SJCRH30 (cell line): ENCODE measurements at regions not wholly inside any gene's neighbourhood (a gene's known extent, or its start where the extent isn't known, plus 50 kb on each side); places are given as distances from the start of the nearest gene placed in this dataset.

Experiments used
- DNase-seq, 2 experiments: peaks; one replicate each; pipeline ENCODE4 v3.0.0-alpha.2; 2015 to 2020
- H3K27ac ChIP-seq: fragments of 250-450 bp; sonication (Bioruptor Pico); 2 replicates; pipeline ENCODE4 v1.5.1; 2020; ENCODE audit warnings: mild to moderate bottlenecking, moderate library complexity
- H3K27me3 ChIP-seq: fragments of 250-450 bp; sonication (Bioruptor Pico); 2 replicates; pipeline ENCODE4 v1.5.1; 2020; ENCODE audit warnings: mild to moderate bottlenecking, moderate library complexity
- H3K36me3 ChIP-seq: fragments of 250-450 bp; sonication (Bioruptor Pico); 2 replicates; pipeline ENCODE4 v1.5.1; 2020; ENCODE audit warnings: mild to moderate bottlenecking, moderate library complexity
- H3K4me1 ChIP-seq: fragments of 250-450 bp; sonication (Bioruptor Pico); 2 replicates; pipeline ENCODE4 v1.5.1; 2020; ENCODE audit warnings: mild to moderate bottlenecking, moderate library complexity
- H3K4me3 ChIP-seq: fragments of 250-450 bp; sonication (Bioruptor Pico); 2 replicates; pipeline ENCODE4 v1.5.1; 2020; ENCODE audit warnings: mild to moderate bottlenecking, moderate library complexity
- H3K9me3 ChIP-seq: fragments of 250-450 bp; sonication (Bioruptor Pico); replicated peaks from 2 replicates; pipeline ENCODE4 v1.5.1; 2020; ENCODE audit warnings: mild to moderate bottlenecking, moderate library complexity

DNA sequence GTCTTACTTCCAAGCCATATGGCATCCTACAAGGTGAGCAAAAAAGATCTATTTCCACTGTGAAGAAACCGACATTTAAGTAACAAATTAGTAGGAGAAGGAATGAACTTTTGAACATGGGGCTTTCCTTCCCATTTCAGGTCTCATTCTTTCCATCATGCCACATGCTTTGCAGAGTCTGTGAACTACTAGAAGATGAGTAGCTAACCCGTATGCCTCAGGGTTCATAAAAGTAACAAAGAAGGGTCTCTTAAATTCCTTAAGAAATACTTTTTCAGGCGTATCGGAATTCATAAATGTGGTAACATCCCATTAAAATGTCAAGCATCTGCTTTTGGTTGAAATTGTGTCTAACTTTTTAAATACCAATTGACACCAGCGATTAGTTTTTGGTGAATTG, 81.3 kb upstream of the TNS3 start:
- Histone ChIP-seq H3K36me3 (no peaks in the 10 kb centered on the region), H3K27me3 (no peaks in the 10 kb centered on the region), H3K27ac (no peak overlapping the region), H3K9me3 (no peaks in the 10 kb centered on the region), H3K4me3 (no peak overlapping the region), H3K4me1 (no peaks in the 10 kb centered on the region)
- DNase-seq = no peak

DNA sequence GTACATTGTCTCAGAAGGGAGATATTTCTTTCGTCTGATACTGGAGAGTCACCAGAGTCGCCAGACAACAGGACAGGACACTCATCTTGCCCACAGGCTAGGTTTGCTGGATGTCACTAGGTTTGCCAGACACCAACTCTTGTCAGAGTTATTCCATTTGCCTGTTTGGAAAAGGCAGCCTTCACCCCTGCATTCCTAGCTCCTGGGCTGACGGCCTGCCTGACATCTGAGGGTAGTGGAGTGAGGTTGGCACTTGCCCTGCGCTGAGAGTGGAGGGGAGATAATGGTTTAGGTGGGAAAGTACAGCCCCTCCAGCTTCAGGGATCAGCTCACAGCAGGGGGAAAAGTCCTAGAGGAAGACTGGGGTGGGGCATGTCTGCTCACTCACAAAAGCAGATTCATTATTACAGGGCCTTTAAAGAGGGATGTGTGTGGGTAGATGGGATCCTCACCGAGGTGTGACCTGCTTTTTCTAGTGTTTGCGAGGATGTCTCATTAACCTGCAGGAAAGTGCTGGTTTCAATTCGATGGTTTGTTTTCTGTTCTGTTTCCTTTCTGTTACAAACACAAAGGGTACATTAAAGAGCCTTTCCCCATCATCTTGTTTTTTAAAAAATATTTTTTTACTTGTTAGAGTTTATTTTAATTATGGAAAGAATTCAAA, 79.3 kb upstream of the TNS3 start:
- Histone ChIP-seq H3K4me3 (no peak overlapping the region), H3K9me3 (no peaks in the 10 kb centered on the region), H3K4me1 (no peaks in the 10 kb centered on the region), H3K36me3 (no peaks in the 10 kb centered on the region), H3K27ac (no peak overlapping the region), H3K27me3 (no peaks in the 10 kb centered on the region)
- DNase-seq = no peak

DNA sequence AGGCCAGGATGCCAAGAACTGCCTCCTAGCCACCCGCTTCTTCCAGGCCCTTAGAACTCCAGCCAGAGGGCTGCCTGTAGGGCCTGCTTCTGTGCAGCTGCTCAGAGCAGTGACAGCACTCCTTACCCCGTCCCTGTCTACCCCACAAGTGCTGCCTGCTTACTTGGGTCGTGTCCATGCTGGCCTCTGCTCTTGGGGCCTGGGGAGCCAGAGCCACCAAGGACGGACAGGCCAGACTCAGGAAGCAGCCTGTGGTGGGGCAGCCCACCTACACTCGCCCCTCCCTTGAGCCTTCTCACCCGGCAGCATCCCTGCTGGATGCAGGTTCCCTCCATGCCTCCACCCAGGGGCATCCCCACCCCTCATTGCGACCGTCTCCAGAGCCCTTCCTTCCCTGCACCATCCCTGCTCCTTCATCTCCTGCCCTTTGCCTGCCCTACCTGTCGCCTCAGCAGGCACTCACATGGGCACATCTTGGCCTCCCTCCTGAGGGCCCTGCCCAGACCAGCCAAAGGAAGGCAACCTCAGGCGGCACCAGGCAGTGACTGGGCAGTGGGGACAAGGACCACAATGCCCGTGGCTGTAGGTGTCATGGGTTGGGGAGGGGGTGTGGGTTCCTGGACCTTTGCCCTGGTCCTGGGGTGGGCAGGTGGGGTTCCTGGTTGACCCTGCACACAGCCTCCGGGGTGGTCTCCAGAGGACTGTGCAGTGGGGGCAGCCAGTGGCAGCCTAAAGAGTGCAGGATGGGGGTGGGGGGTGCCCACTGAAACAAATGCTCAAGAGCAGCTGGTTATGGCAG, 78.0 kb upstream of the TNS3 start:
- no peak for DNase-seq
- Histone ChIP-seq H3K36me3 (no peaks in the 10 kb centered on the region), H3K4me3 (no peak overlapping the region), H3K9me3 (no peaks in the 10 kb centered on the region), H3K4me1 (no peaks in the 10 kb centered on the region), H3K27ac (no peak overlapping the region), H3K27me3 (no peaks in the 10 kb centered on the region)

DNA sequence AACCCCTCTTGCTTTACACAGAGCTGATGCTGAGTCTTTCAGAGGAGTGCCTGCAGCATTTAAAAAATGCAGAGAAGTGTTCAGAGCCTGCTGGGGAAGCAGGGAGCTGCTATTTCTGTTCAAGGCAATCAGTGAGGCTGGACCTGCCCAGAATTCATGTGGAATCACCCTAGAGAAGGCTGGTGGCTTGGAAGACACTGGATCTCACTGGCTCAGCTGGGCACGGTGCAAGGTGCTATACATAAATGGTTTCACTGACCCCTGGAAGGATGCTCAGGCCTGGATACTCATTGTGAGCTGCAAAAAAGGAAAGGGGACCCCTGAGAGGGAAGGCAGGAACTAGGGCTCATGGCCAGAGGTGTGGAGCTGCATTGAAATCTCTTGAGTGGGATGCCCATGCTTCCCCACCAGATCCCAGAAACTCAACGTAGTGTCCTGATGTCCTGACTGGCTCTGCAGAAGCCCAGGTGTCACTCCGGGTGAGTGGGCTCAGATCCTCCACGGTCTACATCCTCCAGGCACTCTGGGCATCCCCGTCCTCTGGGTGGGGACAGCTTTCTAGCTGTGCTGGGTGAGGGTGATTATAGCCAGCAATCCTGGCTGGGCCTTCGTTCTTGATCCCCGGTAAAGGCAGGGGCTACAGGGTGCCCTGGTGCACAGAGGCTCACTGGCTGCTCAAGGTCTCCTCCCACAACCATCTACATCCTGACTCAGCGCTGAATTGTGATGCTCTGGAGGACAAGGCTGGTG, 77.2 kb upstream of the TNS3 start:
- H3K36me3 ChIP-seq = no peaks in the 10 kb centered on the region

DNA sequence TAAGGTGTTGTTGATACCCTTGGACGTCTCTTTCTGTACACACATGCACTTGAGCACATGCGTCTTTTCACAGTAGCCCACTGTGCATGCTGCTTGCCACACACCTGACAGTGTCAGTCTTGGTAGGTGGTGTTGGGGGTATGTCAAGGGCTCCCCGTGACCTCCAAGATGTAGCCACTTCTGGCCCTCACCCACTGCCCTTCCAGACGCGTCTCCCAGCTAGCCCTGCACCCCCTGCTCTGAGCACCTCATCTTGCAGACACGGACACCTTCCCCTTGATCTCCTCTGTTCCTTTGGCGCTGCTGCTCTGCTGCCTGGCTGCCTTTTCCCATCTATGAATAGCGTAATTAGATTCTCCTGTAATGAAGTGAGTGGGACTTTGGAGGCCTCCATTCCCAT, 75.2 kb upstream of the TNS3 start:
- Histone ChIP-seq H3K27ac (no peak overlapping the region), H3K27me3 (no peaks in the 10 kb centered on the region), H3K9me3 (no peaks in the 10 kb centered on the region), H3K36me3 (no peaks in the 10 kb centered on the region), H3K4me1 (no peaks in the 10 kb centered on the region), H3K4me3 (no peak overlapping the region)
- no peak for DNase-seq

More for the DNA sequence above, 77.2 kb upstream of the TNS3 start:
- Histone ChIP-seq H3K4me1 (no peaks in the 10 kb centered on the region), H3K4me3 (no peak overlapping the region), H3K27me3 (no peaks in the 10 kb centered on the region), H3K9me3 (no peaks in the 10 kb centered on the region), H3K27ac (no peak overlapping the region)
- no peak for DNase-seq

DNA sequence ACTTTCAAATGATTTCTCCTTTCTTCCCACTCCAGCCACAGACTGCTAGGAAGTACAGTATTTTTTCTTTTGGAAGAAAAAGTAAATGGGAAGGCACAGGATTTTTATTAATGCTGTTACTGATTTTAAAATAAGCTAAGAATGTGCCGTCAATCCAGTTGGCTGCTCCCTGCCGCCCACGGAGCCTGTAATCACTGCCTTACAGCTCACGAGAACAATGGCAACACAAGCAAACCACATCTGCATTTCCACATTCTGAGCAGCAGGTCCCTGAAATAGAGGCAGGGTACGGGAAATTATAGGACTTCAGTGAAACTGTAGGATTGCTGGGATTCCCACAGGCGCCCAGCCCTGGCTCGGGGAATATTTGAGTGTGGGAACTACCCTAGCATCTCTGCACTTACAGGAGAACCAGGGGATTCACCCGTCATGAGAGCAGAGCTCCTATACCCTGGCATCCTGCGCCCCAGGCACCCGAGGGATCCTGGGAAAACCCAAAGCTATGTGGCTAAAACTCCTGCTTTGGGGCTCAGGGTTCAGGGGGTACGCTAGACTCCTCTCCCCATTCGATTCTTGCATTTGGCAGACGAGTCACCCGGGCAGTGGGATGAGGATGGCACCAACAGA, 72.9 kb upstream of the TNS3 start:
- H3K27ac ChIP-seq = no peak overlapping the region
- no peak for DNase-seq

DNA sequence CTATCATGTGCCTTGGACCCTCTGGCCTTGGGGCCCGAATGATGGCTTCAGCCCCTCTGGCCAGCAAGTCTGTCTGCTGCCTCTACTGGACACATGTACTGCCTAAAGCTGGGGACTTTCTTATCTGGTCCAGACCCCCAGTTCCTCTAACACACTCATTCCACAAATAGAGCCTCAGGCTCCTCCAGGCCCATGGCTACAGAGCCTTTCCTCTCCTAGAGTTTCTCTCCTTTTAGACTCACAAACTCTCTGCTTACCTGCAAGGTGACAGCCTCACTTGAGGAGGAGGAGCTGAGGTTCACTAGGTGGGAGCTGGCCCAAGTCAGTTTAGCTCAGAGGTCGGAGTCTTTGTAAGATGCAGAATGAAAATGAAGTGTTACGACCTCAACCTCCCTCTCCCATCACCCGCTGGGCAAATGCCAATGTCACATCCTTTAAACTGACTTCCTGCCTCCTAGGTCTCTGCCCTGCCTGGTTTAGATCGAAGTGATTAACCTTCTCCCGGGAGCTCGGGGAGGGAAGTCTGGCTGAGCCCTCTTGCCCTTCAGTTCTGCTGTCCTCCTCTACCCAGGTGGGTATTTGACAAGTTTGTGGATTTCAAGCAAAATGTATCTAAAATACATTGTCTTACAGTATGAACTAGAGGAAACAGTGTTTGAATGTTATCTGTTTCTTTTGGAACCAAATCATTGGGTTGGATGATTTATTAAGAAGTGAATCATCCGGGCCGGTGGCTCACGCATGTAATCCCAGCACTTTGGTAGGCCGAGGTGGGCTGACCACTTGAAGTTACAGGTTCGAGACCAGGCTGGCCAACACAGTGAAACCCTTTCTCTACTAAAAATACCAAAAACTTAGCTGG, 71.9 kb upstream of the TNS3 start:
- no peaks in the 10 kb centered on the region for H3K9me3 ChIP-seq
- no peak for DNase-seq
- H3K4me3 ChIP-seq = no peak overlapping the region
- H3K36me3 ChIP-seq = no peaks in the 10 kb centered on the region
- H3K4me1 ChIP-seq = peaks cover 11% of the 10 kb centered on the region; the same call in 1 of the 2 replicates
- H3K27ac ChIP-seq = no peak overlapping the region
- no peaks in the 10 kb centered on the region for H3K27me3 ChIP-seq

More for the DNA sequence above, 72.9 kb upstream of the TNS3 start:
- no peaks in the 10 kb centered on the region for H3K9me3 ChIP-seq
- H3K4me3 ChIP-seq = no peak overlapping the region
- H3K27me3 ChIP-seq = no peaks in the 10 kb centered on the region
- peaks cover 11% of the 10 kb centered on the region; the same call in 1 of the 2 replicates for H3K4me1 ChIP-seq
- no peaks in the 10 kb centered on the region for H3K36me3 ChIP-seq

DNA sequence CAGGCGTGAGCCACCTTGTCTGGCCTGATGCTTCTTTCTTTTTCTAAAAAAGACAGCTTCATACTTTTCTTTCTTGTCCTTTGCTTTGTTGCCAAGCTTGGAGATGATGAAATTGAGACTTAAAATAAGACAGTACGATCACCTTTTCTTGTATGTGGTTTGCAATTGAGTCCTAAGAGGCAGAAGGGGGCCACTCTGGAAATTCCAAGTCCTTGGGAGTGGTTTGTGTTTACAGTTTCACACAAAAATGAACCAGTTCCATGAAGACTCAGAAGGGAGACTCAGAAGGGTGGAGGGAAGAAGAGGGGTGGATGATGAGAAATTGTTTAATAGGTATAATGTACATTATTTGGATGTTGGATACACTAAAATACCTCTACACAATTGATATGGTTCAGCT, 70.7 kb upstream of the TNS3 start:
- Histone ChIP-seq H3K4me3 (no peak overlapping the region), H3K9me3 (no peaks in the 10 kb centered on the region), H3K36me3 (no peaks in the 10 kb centered on the region), H3K27ac (no peak overlapping the region), H3K27me3 (no peaks in the 10 kb centered on the region), H3K4me1 (peaks cover 11% of the 10 kb centered on the region; the same call in 1 of the 2 replicates)
- no peak for DNase-seq

DNA sequence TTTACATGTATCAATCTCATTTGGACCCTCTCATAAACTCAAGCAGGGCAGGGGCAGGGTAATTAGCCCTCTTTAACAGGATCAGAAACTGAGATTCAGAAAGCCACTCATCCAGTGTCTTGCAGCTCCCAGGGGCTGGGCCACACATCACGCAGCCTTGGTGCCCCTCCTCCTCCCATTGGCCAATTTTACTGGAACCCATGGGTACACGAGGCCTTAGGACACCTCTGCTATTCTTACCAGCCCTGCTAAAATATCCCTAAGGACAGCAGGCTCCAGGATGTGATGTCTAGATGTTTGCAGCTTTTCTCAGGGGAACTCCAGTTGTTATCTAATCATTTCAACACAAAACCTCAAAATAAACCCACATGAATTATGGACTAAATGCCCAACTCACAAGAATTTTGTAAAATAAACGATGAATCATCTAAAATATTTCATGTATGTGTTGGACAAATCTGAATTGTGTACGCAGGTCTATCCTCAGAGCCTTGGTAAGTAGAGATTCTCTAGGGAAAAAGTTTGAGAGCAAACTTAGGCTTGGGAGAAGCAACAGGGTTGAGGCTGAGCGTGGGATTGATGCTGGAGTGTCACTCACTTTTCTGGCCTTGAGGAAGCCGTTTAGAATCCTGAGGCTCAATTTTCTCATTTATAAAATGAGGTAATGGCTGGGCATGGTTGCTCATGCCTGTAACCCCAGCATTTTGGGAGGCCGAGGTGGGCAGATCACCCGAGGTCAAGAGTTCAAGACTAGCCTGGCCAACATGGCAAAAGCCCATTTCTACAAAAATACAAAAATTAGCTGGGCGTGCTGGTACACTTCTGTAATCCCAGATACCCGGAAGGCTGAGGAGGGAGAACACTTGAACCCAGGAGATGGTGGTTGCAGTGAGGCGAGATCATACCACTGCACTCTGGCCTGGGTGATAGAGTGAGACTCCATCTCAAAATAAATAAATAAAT, 69.7 kb upstream of the TNS3 start:
- DNase-seq = no peak
- no peaks in the 10 kb centered on the region for H3K36me3 ChIP-seq
- H3K4me3 ChIP-seq = no peak overlapping the region
- no peaks in the 10 kb centered on the region for H3K27me3 ChIP-seq
- no peak overlapping the region for H3K27ac ChIP-seq
- H3K9me3 ChIP-seq = no peaks in the 10 kb centered on the region
- peaks cover 11% of the 10 kb centered on the region; the same call in 1 of the 2 replicates for H3K4me1 ChIP-seq

DNA sequence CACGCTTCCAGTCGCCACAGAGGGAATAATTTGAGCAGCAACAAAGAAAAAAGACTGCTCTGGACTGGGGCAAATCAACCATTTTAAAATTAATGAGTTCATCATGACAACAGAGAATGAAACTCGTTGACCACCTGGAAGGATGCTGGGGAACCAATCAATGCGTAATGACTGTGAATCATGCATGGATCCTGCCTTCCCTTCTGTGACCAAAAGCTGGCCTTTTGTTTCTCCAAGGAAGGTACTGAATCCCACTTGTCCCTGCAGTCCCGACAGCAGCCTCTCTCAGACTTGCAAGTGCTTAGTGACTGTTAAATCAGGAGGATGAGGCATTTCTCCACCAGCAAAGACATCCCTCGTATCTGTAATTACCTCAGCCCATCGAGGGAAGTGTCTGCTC, 68.0 kb upstream of the TNS3 start:
- Histone ChIP-seq H3K36me3 (no peaks in the 10 kb centered on the region), H3K4me3 (no peak overlapping the region), H3K9me3 (no peaks in the 10 kb centered on the region), H3K27ac (no peak overlapping the region), H3K27me3 (no peaks in the 10 kb centered on the region), H3K4me1 (peaks cover 11% of the 10 kb centered on the region; the same call in 1 of the 2 replicates)
- DNase-seq = no peak

DNA sequence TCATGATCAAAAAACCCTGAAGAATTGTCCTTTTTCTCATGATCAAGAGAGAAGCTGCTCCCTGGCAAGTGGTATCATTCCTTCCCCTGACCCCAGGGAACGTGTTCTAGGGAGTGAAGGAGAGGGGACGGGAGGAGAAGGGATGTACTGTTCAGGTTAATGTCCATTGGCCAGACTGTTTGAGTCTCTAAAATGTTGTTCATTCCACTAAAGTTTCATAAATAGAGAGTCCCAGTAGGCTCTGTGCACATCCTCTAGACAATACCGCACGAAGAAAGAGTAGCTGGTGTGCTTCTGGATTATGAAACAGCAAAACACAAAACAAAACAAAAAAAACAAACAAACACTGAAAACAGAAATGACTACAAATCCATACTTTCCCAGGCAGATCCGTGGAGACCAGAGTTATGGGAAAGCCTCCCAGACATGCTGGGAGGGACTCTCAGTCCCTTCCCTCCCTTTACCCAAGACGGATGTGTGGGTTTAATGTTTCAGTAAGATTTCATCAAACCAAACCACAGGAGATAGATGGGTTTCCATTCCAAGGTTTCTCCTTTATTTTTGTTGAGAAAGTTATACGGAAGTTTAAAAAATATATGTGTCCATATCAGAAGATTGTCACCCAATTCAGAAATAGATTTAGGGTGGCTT, 66.5 kb upstream of the TNS3 start:
- Histone ChIP-seq H3K27me3 (no peaks in the 10 kb centered on the region), H3K27ac (no peak overlapping the region), H3K9me3 (peaks cover 1% of the 10 kb centered on the region; the same call in 1 of the 2 replicates), H3K36me3 (no peaks in the 10 kb centered on the region), H3K4me1 (peaks cover 11% of the 10 kb centered on the region; the same call in 1 of the 2 replicates), H3K4me3 (no peak overlapping the region)
- DNase-seq = no peak

DNA sequence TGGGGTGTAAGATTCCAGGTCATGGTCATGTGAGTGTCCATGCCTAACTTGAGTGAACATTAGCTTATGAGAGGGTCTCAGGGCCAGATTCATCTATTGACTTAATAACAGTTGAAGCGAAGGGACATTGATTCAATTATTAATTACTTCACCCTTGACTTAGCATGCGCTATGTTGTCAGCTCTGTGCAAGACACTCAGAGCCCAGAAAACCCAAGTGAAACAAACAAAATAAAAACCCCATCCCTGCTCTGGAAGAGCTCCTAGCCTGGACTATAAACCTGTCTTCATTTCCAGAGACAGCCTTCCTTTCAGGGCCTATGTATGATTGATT, 66.0 kb upstream of the TNS3 start:
- DNase-seq = no peak
- no peaks in the 10 kb centered on the region for H3K36me3 ChIP-seq
- peaks cover 3% of the 10 kb centered on the region; the same call in 1 of the 2 replicates for H3K9me3 ChIP-seq
- H3K27me3 ChIP-seq = no peaks in the 10 kb centered on the region
- no peak overlapping the region for H3K27ac ChIP-seq
- H3K4me3 ChIP-seq = no peak overlapping the region
- peaks cover 11% of the 10 kb centered on the region; the same call in 1 of the 2 replicates for H3K4me1 ChIP-seq
